HCT116 (cell line): ENCODE measurements at regions not wholly inside any gene's neighbourhood (a gene's known extent, or its start where the extent isn't known, plus 50 kb on each side); places are given as distances from the start of the nearest gene placed in this dataset.

ENCODE experiments used
- ATAC-seq: fragments of 200-7000 bp; cut with Tn5 transposase; 2 replicates; pipeline ENCODE4 v1.9.1; 2020; ENCODE audit warnings: mild to moderate bottlenecking, moderate library complexity
- BruUV-seq: library from RNA; stranded (reverse); fragments of 400-500 nt; replicated peaks from 2 replicates; lab custom pipeline; 2021; lab: Mats Ljungman, UMichigan
- CTCF ChIA-PET: fragments of 300-600 bp; sonication (Branson Sonifier 250); formaldehyde crosslinking; loops from one replicate; lab custom pipeline; 2021; ENCODE audit warnings: antibody characterized with exemption; lab: Charles Lee
- POLR2A ChIA-PET: fragments of 300-600, 350-600 bp; sonication (Branson Sonifier 250); formaldehyde crosslinking; loops from one replicate; lab custom pipeline; 2021; ENCODE audit warnings: antibody characterized with exemption; lab: Charles Lee
- RAD21 ChIA-PET, 2 experiments: fragments of 300-600 bp; sonication (Branson Sonifier 250); formaldehyde crosslinking; loops; one replicate each; lab custom pipeline; 2023; ENCODE audit warnings: low total read pairs in 2 of 2; ENCODE audit not compliant: uncharacterized antibody in 2 of 2, unreplicated experiment in 2 of 2, low non-redundant PET in 1 of 2; lab: Charles Lee
- DNase-seq: peaks from one replicate; pipeline ENCODE4 v3.0.0-alpha.2; 2010; ENCODE audit warnings: low read depth, low spot score
- H2AFZ ChIP-seq: fragments of 200-600 bp; shearing (Covaris generic), sonication (generic); 2 replicates; pipeline ENCODE4 v1.6.1; 2017; ENCODE audit warnings: low read depth, mixed run types, mixed read lengths, antibody characterized with exemption, low read length; ENCODE audit not compliant: poor library complexity, severe bottlenecking
- H3K27ac ChIP-seq: 2 replicates; pipeline ENCODE4 v1.5.1; 2012; ENCODE audit warnings: low read depth, low read length
- H3K27me3 ChIP-seq: fragments of 200-600 bp; sonication (generic); 2 replicates; pipeline ENCODE4 v1.6.1; 2016; ENCODE audit warnings: mixed run types, low read length, mixed read lengths; ENCODE audit not compliant: insufficient read depth
- H3K36me3 ChIP-seq, 2 experiments: fragments of 200-500 bp in 1 of 2; fragments of 200-600 bp in 1 of 2; sonication (Bioruptor generic) in 1 of 2; sonication (generic) in 1 of 2; 2 replicates each; pipeline versions ENCODE4 v1.5.1 to v1.6.1; 2014 to 2016; ENCODE audit warnings: low read length in 2 of 2, inconsistent platforms in 1 of 2, mixed read lengths in 1 of 2, mixed run types in 1 of 2; ENCODE audit not compliant: insufficient read depth in 2 of 2, control insufficient read depth in 1 of 2
- H3K4me1 ChIP-seq, 2 experiments: fragments of 200-600 bp in 1 of 2; sonication (generic) in 1 of 2; 2 replicates each; pipeline versions ENCODE4 v1.5.1 to v1.6.1; 2012 to 2017; ENCODE audit warnings: low read length in 2 of 2, inconsistent platforms in 1 of 2, mild to moderate bottlenecking in 1 of 2, mixed read lengths in 1 of 2, mixed run types in 1 of 2, moderate library complexity in 1 of 2; ENCODE audit not compliant: insufficient read depth in 2 of 2, control insufficient read depth in 1 of 2
- H3K4me2 ChIP-seq: fragments of 200-600 bp; sonication (generic); 2 replicates; pipeline ENCODE4 v1.6.1; 2017; ENCODE audit warnings: mixed run types, low read length, mixed read lengths
- H3K4me3 ChIP-seq, 2 experiments: fragments of 200-600 bp in 1 of 2; sonication (generic) in 1 of 2; replicated peaks in 1 of 2; 2 replicates each; pipeline ENCODE4 v1.5.1; 2011 to 2016; ENCODE audit warnings: low read length in 2 of 2, control low read depth in 1 of 2, low read depth in 1 of 2, mild to moderate bottlenecking in 1 of 2, mixed read lengths in 1 of 2, mixed run types in 1 of 2
- H3K79me2 ChIP-seq: fragments of 200-600 bp; sonication (generic); 2 replicates; pipeline ENCODE4 v1.6.1; 2017; ENCODE audit warnings: mild to moderate bottlenecking, mixed run types, low read length, moderate library complexity, mixed read lengths; ENCODE audit not compliant: insufficient read depth
- H3K9ac ChIP-seq: fragments of 200-600 bp; sonication (generic); 2 replicates; pipeline ENCODE4 v1.6.1; 2016; ENCODE audit warnings: low read length, mixed read lengths
- H3K9me2 ChIP-seq: fragments of 200-600 bp; sonication (generic), shearing (Covaris generic); 2 replicates; pipeline ENCODE4 v1.6.1; 2017; ENCODE audit warnings: mixed run types, mild to moderate bottlenecking, moderate library complexity; ENCODE audit not compliant: insufficient read depth
- H3K9me3 ChIP-seq, 2 experiments: fragments of 200-500 bp in 1 of 2; fragments of 200-600 bp in 1 of 2; sonication (Bioruptor generic) in 1 of 2; sonication (generic) in 1 of 2; 2 replicates each; pipeline ENCODE4 v1.6.1; 2014 to 2017; ENCODE audit warnings: low read length in 2 of 2, mixed read lengths in 2 of 2, inconsistent platforms in 1 of 2, low read depth in 1 of 2, mild to moderate bottlenecking in 1 of 2, mixed run types in 1 of 2, moderate library complexity in 1 of 2; ENCODE audit not compliant: control insufficient read depth in 1 of 2, insufficient read depth in 1 of 2
- H4K20me1 ChIP-seq: fragments of 200-600 bp; sonication (generic), shearing (Covaris generic); 2 replicates; pipeline ENCODE4 v1.6.1; 2017; ENCODE audit warnings: mixed run types, mild to moderate bottlenecking, moderate library complexity; ENCODE audit not compliant: insufficient read depth
- ATF3 ChIP-seq: IDR thresholded peaks from 2 replicates; pipeline ENCODE4 v1.6.1; 2012
- CBX3 ChIP-seq: IDR thresholded peaks from 2 replicates; pipeline ENCODE4 v1.6.1; 2012; ENCODE audit warnings: low read depth
- EGR1 ChIP-seq: IDR thresholded peaks from 2 replicates; pipeline ENCODE4 v1.6.1; 2012; ENCODE audit warnings: low read depth
- ELF1 ChIP-seq: IDR thresholded peaks from 2 replicates; pipeline ENCODE4 v1.6.1; 2012; ENCODE audit warnings: low read depth, borderline replicate concordance
- EZH2phosphoT487 ChIP-seq: fragments of 200-600 bp; IDR thresholded peaks from 2 replicates; pipeline ENCODE4 v1.6.1; 2018; ENCODE audit warnings: antibody characterized with exemption, borderline replicate concordance
- FOSL1 ChIP-seq: IDR thresholded peaks from 2 replicates; pipeline ENCODE4 v1.6.1; 2012; ENCODE audit warnings: low read depth
- JUND ChIP-seq: IDR thresholded peaks from 2 replicates; pipeline ENCODE4 v1.6.1; 2012
- POLR2A ChIP-seq: IDR thresholded peaks from 2 replicates; pipeline ENCODE4 v1.7.0; 2011; ENCODE audit warnings: borderline replicate concordance; ENCODE audit not compliant: insufficient read depth, insufficient read length; ENCODE audit errors: extremely low read depth
- POLR2AphosphoS5 ChIP-seq: IDR thresholded peaks from 2 replicates; pipeline ENCODE4 v1.6.1; 2011; ENCODE audit warnings: mild to moderate bottlenecking, low read depth, low read length, moderate library complexity
- RAD21 ChIP-seq: IDR thresholded peaks from 2 replicates; pipeline ENCODE4 v1.6.1; 2012; ENCODE audit warnings: low read depth, mild to moderate bottlenecking
- REST ChIP-seq: IDR thresholded peaks from 2 replicates; pipeline ENCODE4 v1.6.1; 2012; ENCODE audit warnings: low read depth
- SP1 ChIP-seq: IDR thresholded peaks from 2 replicates; pipeline ENCODE4 v1.6.1; 2012; ENCODE audit warnings: low read depth
- SRF ChIP-seq: IDR thresholded peaks from 2 replicates; pipeline ENCODE4 v1.6.1; 2012; ENCODE audit warnings: low read depth
- TCF7L2 ChIP-seq: IDR thresholded peaks from 2 replicates; pipeline ENCODE4 v1.7.0; 2011; ENCODE audit warnings: borderline replicate concordance, inconsistent platforms; ENCODE audit not compliant: insufficient read depth, insufficient read length; ENCODE audit errors: extremely low read depth
- ZBTB33 ChIP-seq: IDR thresholded peaks from 2 replicates; pipeline ENCODE4 v1.6.1; 2011; ENCODE audit warnings: mild to moderate bottlenecking, low read length, moderate library complexity; ENCODE audit not compliant: insufficient replicate concordance; ENCODE audit errors: extremely low read depth
- ZNF274 ChIP-seq: fragments of 200-500 bp; sonication (Bioruptor generic); IDR thresholded peaks from 2 replicates; pipeline ENCODE4 v1.6.1; 2014; ENCODE audit warnings: mild to moderate bottlenecking, low read depth, low read length, inconsistent platforms
- intact Hi-C: fragments of 100-400 bp; cut with micrococcal nuclease; formaldehyde crosslinking; loops from 2 replicates; pipeline ENCODE4 v1.10.0; 2022

- ChIA-PET POLR2A (no interaction called here), RAD21 (no interaction called here), CTCF (no interaction called here)
- H3K36me3 ChIP-seq = no peaks in the 10 kb centered on the region
- no peak overlapping the region for H3K9ac ChIP-seq
- no peak overlapping the region for H3K27ac ChIP-seq
- no peak overlapping the region for H3K4me2 ChIP-seq
- no peak overlapping the region for H3K4me3 ChIP-seq
- BruUV-seq = no TSS peak
- H2AFZ ChIP-seq = no peak overlapping the region
- no peak for DNase-seq
- no peak for ATAC-seq
- H3K27me3 ChIP-seq = no peaks in the 10 kb centered on the region
- H3K4me1 ChIP-seq = no peaks in the 10 kb centered on the region
- H3K79me2 ChIP-seq = no peaks in the 10 kb centered on the region
- H3K9me3 ChIP-seq = no peaks in the 10 kb centered on the region
- intact Hi-C loops = no loop called here
- TF ChIP-seq SRF = no peak
- TF ChIP-seq POLR2A = no peak
- no peak for TF ChIP-seq RAD21
- no peak for TF ChIP-seq REST
- no peak for TF ChIP-seq SP1
- TF ChIP-seq JUND = no peak
- no peak for TF ChIP-seq CBX3
- no peak for TF ChIP-seq FOSL1
- no peak for TF ChIP-seq ZNF274
- TF ChIP-seq ZBTB33 = no peak
- TF ChIP-seq EGR1 = no peak
- TF ChIP-seq ATF3 = no peak
- no peak for TF ChIP-seq POLR2AphosphoS5
- no peak for TF ChIP-seq TCF7L2
- TF ChIP-seq ELF1 = no peak
- TF ChIP-seq EZH2phosphoT487 = no peak
- no peaks in the 10 kb centered on the region for H3K9me2 ChIP-seq
- no peaks in the 10 kb centered on the region for H4K20me1 ChIP-seq
Observed at GRCh38 chr1:3996846-3997705, 97.0 kb upstream of the C1orf174 start.
